GM19099 (cell line): ENCODE measurements at regions not wholly inside any gene's neighbourhood (a gene's known extent, or its start where the extent isn't known, plus 50 kb on each side); places are given as distances from the start of the nearest gene placed in this dataset.

Source experiments
- POLR2A ChIP-seq: IDR thresholded peaks from 3 replicates; pipeline ENCODE4 v1.6.1; 2011; ENCODE audit warnings: low read depth; ENCODE audit not compliant: insufficient read length; ENCODE audit errors: extremely low read depth

DNA sequence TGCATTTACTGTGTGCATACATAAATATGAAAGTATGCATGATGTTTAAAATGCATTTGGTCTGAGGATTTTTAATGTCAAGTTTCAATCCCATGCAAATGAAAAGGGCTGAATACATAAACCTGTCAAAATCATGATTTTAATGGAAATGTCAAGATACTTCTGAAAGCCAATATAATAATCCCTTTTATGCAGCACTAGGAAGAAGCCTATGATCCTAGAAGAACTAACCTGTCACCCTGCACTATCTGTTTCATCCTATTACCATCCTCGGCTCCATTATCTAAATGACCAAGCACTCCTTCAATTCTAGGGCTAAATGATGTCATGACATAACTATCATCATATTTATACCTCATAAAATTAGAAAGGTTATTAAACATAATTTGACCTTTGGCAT lies 2229.4 kb upstream of the WWC1 start:
- no peak for TF ChIP-seq POLR2A

DNA sequence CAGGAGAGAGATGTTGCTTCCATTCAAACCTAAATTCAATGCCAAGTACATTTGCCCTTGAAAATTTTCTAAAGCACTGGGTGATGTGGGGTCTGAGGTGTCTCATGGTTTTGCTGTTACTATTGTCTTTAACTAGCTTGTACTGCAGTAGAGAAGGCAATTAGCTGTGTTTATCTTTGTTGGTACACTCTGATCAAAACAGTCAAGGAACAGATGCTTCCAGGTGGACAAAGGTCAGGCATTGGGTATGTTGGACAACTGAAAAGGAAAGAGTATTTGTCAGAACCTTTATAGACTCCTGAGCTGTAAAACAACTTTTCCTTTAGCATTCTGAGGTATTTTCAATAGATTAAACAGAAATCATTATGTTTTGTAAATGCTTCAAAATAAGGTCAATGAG lies 2228.7 kb upstream of the WWC1 start:
- no peak for TF ChIP-seq POLR2A

- TF ChIP-seq POLR2A, result no peak
These were observed 2228.2 kb upstream of the WWC1 start for GRCh38 chr5:166063261-166063660.

DNA sequence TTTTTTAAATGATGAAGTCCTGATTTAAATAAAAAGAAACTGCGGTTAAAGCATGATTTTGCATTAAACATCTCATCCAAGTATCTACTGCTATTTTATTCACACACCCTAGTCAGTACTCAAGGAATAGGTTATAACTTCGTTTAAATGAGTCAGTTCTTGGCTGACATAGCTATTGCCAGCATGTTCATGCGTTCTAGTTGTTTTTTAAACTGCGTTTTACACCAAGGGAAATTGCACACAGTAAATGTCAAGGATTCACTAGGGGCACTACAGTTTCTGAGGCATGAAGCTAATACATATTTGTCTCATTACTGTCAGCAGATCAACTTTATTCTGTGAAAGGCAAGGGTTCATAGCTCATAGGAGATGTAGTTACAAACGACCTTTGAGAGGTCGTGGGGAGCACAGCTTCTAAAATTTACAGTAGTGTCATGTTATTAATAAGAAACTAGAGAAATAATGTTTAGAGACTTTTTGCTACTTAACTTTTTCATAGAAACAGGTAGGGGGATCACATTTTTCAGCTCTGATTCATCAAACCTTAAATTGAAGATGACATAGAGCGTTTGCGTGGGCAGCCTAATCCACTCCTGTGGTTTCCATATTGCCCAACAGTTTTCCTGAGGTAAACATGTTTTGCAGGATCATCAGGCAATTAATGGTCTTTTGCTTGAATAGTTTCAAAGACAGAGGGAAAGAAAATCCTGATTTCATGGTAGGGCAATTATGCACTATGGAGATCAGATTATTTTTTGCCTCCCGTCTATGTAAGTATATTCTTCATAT lies 2222.7 kb upstream of the WWC1 start:
- TF ChIP-seq POLR2A, result no peak

- no peak for TF ChIP-seq POLR2A
These were observed 2217.4 kb upstream of the WWC1 start for GRCh38 chr5:166073901-166074581.

DNA sequence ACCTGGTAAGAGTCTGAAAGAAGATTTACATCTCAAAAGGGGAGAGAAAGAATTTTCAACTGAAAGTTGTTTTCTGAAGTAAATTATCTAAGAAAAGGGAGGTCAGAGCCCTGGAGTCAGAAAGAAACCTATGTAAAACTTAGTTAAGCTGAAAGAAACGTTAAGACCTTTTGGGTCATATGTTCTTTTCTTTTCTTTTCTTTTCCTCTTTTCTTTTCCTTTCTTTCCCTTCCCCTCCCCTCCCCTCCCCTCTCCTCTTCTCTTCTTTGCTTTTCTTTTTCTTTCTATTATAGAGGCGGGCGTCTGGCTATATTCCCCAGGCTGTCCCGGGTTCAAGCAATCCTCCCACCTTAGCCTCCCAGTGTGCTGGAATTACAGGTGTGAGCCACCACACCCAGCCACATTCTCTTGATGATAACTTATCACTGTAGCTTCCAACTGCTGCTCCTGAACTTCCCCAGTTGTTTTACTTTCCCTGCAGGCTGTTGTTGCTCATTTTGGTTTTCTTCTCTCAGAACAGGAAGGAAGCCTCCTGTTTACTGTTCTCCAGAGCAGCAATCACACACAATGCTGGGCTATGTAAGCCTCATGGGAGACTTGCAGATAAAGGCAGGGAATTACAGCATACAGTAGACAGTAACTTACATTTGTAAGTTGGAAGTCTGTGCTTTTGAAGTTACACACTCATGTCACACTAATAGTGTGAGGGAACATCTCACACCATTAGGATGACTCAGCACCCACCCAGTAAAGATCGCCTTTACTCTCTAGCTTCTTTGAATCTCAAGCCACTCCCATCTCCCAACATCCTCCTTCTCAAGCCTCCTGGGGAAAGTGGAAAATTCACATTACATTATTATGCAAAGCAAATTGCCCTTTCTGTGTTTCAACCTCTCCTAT lies 2216.6 kb upstream of the WWC1 start:
- no peak for TF ChIP-seq POLR2A

GRCh38 chr5:166083183-166083959 lies 2208.1 kb upstream of the WWC1 start:
- TF ChIP-seq POLR2A, result no peak

DNA sequence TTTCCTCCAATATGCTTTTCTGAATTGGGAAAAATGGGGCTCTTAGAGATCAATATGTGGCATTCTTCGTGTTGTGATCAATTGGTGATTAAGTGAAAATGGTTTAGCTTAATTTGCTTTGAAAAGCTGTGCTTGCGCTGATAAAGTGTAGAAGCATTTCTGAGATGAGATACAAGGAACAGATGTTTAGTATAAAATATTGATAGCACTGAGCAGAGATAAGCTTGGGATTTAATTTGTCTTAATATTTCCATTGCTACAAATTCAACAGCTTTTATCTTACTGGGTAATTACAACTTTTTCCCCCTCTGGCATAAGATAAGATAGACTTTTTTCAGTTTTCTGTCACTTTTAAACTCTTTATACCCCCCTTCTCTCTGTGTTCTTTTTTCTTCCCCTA lies 2204.9 kb upstream of the WWC1 start:
- TF ChIP-seq POLR2A, result no peak

DNA sequence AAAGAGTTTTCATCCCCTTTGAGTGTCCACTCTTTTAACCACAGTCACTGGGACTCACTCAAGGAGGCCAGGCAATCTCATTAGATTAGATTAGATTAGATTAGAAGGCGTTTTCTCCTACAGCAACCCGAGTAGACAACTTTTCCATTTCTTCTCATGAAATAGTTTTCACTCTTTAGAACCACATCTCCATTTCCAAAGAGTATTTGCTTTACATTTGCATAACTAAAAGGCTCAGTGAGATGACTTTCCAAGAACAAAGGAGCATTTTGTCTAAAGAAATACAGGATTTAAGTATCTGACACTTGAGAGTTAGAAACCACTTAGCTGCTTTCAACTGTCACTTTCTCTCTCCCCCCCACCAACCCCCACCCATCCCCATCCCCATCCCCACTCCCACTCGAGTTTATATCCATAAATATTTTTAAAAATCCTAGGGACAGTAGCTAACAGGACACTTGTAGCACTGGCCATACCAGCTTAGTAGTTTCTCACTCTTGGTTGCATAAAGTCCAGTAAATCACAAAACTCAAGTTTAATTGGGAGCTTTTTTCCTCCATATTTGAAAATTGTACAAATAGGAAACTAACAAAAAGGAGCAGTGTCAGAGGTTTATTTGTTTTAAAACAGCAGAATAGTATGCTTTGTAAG lies 2202.9 kb upstream of the WWC1 start:
- TF ChIP-seq POLR2A, result no peak

DNA sequence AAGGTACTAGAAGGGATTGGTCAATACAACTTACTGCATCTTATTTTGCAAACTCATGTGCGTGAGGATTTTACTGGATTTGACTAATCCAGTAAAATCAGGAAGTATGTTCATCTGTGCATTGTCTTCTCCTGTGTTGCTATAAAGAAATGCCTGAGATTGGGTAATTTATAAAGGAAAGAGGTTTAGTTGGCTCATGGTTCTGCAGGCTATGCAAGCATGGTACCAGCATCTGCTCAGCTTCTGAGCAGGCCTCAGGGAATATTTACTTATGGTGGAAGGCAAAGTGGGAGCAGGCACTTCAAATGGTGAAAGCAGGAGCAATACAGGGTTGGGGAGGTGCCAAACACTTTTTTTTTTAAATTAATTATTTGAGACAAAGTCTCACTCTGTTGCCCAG lies 2199.5 kb upstream of the WWC1 start:
- no peak for TF ChIP-seq POLR2A

GRCh38 chr5:166093312-166093711 lies 2198.1 kb upstream of the WWC1 start:
- TF ChIP-seq POLR2A, result no peak

- TF ChIP-seq POLR2A, result no peak
These were observed 2188.5 kb upstream of the WWC1 start for GRCh38 chr5:166102947-166103346.

GRCh38 chr5:166111021-166111420 lies 2180.4 kb upstream of the WWC1 start:
- TF ChIP-seq POLR2A, result no peak
